ENCODE measurements at regions not wholly inside any gene's neighbourhood (a gene's known extent, or its start where the extent isn't known, plus 50 kb on each side); places are given as distances from the start of the nearest gene placed in this dataset.

DNA sequence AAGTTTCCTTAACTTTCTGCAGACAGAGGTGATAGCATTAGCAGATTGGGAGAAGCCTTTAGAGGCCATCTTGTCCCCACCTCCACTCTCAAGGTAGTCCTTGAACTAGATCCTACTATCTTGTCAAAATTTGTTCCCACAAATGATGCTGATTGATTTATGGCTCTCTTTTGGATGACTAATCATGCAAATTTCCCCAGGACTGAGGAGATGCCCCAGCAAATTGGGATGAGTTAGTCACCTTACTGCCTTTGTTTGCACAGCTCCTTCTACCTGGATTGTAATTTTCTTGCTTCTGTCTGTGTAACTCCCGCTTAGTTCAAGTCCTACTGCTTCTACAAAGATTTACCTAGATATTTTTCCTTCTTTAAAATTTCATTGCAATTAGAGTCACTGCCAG lies 391.4 kb upstream of the CADM1 start:
- TF ChIP-seq, protein P1, sequence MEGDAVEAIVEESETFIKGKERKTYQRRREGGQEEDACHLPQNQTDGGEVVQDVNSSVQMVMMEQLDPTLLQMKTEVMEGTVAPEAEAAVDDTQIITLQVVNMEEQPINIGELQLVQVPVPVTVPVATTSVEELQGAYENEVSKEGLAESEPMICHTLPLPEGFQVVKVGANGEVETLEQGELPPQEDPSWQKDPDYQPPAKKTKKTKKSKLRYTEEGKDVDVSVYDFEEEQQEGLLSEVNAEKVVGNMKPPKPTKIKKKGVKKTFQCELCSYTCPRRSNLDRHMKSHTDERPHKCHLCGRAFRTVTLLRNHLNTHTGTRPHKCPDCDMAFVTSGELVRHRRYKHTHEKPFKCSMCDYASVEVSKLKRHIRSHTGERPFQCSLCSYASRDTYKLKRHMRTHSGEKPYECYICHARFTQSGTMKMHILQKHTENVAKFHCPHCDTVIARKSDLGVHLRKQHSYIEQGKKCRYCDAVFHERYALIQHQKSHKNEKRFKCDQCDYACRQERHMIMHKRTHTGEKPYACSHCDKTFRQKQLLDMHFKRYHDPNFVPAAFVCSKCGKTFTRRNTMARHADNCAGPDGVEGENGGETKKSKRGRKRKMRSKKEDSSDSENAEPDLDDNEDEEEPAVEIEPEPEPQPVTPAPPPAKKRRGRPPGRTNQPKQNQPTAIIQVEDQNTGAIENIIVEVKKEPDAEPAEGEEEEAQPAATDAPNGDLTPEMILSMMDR (IDR thresholded peaks at IDR 0.05; ENCODE audit: low read depth, low read length, missing input control) = no peak
- no peak for TF ChIP-seq MAX (IDR thresholded peaks at IDR 0.05)
- TF ChIP-seq FOXA1 (IDR thresholded peaks at IDR 0.05) = no peak
